ENCODE measurements at regions not wholly inside any gene's neighbourhood (a gene's known extent, or its start where the extent isn't known, plus 50 kb on each side); places are given as distances from the start of the nearest gene placed in this dataset.
"Not testable (repeated sequence)": the region's sequence is repeated elsewhere in the genome, so short reads cannot be mapped to it uniquely, and the experiment has no call there.

DNA sequence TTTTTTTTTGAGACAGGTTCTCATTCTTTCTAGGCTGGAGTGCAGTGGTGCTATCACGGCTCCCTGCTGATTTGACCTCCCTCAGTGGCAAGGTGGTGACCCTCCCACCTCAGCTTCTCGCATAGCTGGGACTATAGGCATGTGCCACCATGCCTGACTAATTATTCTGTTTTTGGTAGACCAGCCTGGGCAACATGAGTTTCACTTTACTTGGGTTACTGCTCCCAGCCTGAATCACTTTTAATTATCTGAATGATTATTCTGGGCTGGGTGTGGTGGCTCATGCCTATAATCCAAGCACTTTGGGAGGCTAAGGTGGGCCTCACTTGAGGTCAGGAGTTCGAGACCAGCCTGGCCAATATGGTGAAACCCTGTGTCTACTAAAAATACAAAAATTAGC is 308.2 kb downstream of the TYW1 start:
- TF ChIP-seq, protein P1, sequence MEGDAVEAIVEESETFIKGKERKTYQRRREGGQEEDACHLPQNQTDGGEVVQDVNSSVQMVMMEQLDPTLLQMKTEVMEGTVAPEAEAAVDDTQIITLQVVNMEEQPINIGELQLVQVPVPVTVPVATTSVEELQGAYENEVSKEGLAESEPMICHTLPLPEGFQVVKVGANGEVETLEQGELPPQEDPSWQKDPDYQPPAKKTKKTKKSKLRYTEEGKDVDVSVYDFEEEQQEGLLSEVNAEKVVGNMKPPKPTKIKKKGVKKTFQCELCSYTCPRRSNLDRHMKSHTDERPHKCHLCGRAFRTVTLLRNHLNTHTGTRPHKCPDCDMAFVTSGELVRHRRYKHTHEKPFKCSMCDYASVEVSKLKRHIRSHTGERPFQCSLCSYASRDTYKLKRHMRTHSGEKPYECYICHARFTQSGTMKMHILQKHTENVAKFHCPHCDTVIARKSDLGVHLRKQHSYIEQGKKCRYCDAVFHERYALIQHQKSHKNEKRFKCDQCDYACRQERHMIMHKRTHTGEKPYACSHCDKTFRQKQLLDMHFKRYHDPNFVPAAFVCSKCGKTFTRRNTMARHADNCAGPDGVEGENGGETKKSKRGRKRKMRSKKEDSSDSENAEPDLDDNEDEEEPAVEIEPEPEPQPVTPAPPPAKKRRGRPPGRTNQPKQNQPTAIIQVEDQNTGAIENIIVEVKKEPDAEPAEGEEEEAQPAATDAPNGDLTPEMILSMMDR (conservative IDR thresholded peaks at IDR 0.05; ENCODE audit: low read depth, low read length) = not testable (repeated sequence)
- not testable (repeated sequence) for TF ChIP-seq EZH2 (IDR thresholded peaks at IDR 0.05; ENCODE audit: borderline replicate concordance, low read depth, low read length, poor library complexity, severe bottlenecking)

Data from A673 (cell line).